ENCODE measurements at regions not wholly inside any gene's neighbourhood (a gene's known extent, or its start where the extent isn't known, plus 50 kb on each side); places are given as distances from the start of the nearest gene placed in this dataset.

- 2% methylated on average over 2 of the region's 2 CpGs for WGBS (ENCODE audit: low lambda C conversion rate)
- intact Hi-C loops (cut with micrococcal nuclease; ENCODE audit: unreplicated experiment), result no loop called here
- ATAC-seq, result no peak
- no peaks in the 10 kb centered on the region for H3K4me1 ChIP-seq (ENCODE audit: insufficient read depth, low read length)
- in situ Hi-C loops (cut with HindIII; ENCODE audit: extremely low pct_ligation_motif_present, low pct_unique_long_range_greater_than_20kb), result no loop called here
- no peaks in the 10 kb centered on the region for H3K79me2 ChIP-seq (ENCODE audit: insufficient read depth, low read length)
- H3K27me3 ChIP-seq (ENCODE audit: control insufficient read depth in 1 of 2, insufficient read depth in 2 of 2, low read length in 2 of 2), result no peaks in the 10 kb centered on the region
- ChIA-PET CTCF (ENCODE audit: low intra/inter-chr PET ratio, low total read pairs) (no interaction called here), POLR2A (no interaction called here)
- no peak overlapping the region for H3K27ac ChIP-seq (ENCODE audit: extremely low read length, insufficient read depth, low read length)
- no peak overlapping the region for H3K4me3 ChIP-seq (replicated peaks in 1 of 3; ENCODE audit: insufficient read depth in 1 of 3, low read depth in 2 of 3, low read length in 3 of 3)
- no peak for DNase-seq (ENCODE audit: low spot score)
- TF ChIP-seq ZSCAN30 (CRISPR knock-in tag; IDR thresholded peaks at IDR 0.05), result no peak
- TF ChIP-seq BRF2 (CRISPR knock-in tag; IDR thresholded peaks at IDR 0.05), result no peak
- no peak for TF ChIP-seq ZNF235 (CRISPR knock-in tag; IDR thresholded peaks at IDR 0.05; ENCODE audit: borderline replicate concordance)
- no peak for TF ChIP-seq ZNF773 (CRISPR knock-in tag; IDR thresholded peaks at IDR 0.05; ENCODE audit: borderline replicate concordance)
- 0 out of 2 replicates have a peak, but pooled peaks have one; percentile 40 for TF ChIP-seq TEF (CRISPR knock-in tag; IDR thresholded peaks at IDR 0.05)
- no peak for TF ChIP-seq GLMP (CRISPR knock-in tag; IDR thresholded peaks at IDR 0.05; ENCODE audit: borderline replicate concordance)
- no peak for TF ChIP-seq ZBTB1 (CRISPR knock-in tag; IDR thresholded peaks at IDR 0.05; ENCODE audit: borderline replicate concordance)
- BruUV-seq (replicated peaks), result no TSS peak
- no peaks in the 10 kb centered on the region for H4K20me1 ChIP-seq (ENCODE audit: insufficient read depth, low read length)
- no peak overlapping the region for H2AFZ ChIP-seq (ENCODE audit: low read length)
- H3K9me3 ChIP-seq (ENCODE audit: low read length), result peaks cover 10% of the 10 kb centered on the region; the same call in 1 of the 2 replicates
- no peak for FAIRE-seq
- no peak overlapping the region for H3K9ac ChIP-seq (ENCODE audit: insufficient read depth, low read depth, low read length)
- H3K4me2 ChIP-seq (ENCODE audit: low read depth, low read length), result no peak overlapping the region
- no peaks in the 10 kb centered on the region for H3K36me3 ChIP-seq (replicated peaks in 1 of 2; ENCODE audit: control insufficient read depth in 1 of 2, insufficient read depth in 2 of 2, low read length in 2 of 2)
These were observed 337.1 kb upstream of the OR4E1 start for GRCh38 chr14:22010545-22011252.

Measured in HepG2 (cell line).